Neutrophil (primary cell): ENCODE measurements at regions not wholly inside any gene's neighbourhood (a gene's known extent, or its start where the extent isn't known, plus 50 kb on each side); places are given as distances from the start of the nearest gene placed in this dataset.

ENCODE experiments used
- H3K27ac ChIP-seq: fragments of 200-600 bp; sonication (generic); 2 replicates; pipeline ENCODE4 v1.5.1; 2016; ENCODE audit warnings: mild to moderate bottlenecking, moderate library complexity
- H3K27me3 ChIP-seq: fragments of 200-600 bp; sonication (generic); 2 replicates; pipeline ENCODE4 v1.6.0; 2016; ENCODE audit warnings: mild to moderate bottlenecking
- H3K36me3 ChIP-seq: fragments of 200-600 bp; sonication (generic); 2 replicates; pipeline ENCODE4 v1.5.1; 2017
- H3K4me1 ChIP-seq, 2 experiments: fragments of 200-600 bp in 1 of 2; sonication (generic) in 1 of 2; 1 replicate in 1 of 2; 2 replicates in 1 of 2; pipeline versions ENCODE4 v1.5.1 to v1.6.1; 2013 to 2016; ENCODE audit warnings: low read depth in 1 of 2, low read length in 1 of 2, mild to moderate bottlenecking in 1 of 2, moderate library complexity in 1 of 2; ENCODE audit not compliant: control insufficient read depth in 1 of 2, insufficient read depth in 1 of 2
- H3K4me3 ChIP-seq, 2 experiments: fragments of 200-600 bp in 1 of 2; sonication (generic) in 1 of 2; 1 replicate in 1 of 2; 2 replicates in 1 of 2; pipeline ENCODE4 v1.5.1; 2013 to 2016; ENCODE audit warnings: low read depth in 1 of 2, low read length in 1 of 2, mild to moderate bottlenecking in 1 of 2, moderate library complexity in 1 of 2
- H3K9me3 ChIP-seq: fragments of 200-600 bp; sonication (generic); 2 replicates; pipeline ENCODE4 v1.5.1; 2016
- TF ChIP-seq, protein P1 (sequence below): fragments of 200-600 bp; sonication (generic); IDR thresholded peaks from 2 replicates; pipeline ENCODE4 v1.5.1; 2016; ENCODE audit warnings: antibody characterized with exemption

DNA sequence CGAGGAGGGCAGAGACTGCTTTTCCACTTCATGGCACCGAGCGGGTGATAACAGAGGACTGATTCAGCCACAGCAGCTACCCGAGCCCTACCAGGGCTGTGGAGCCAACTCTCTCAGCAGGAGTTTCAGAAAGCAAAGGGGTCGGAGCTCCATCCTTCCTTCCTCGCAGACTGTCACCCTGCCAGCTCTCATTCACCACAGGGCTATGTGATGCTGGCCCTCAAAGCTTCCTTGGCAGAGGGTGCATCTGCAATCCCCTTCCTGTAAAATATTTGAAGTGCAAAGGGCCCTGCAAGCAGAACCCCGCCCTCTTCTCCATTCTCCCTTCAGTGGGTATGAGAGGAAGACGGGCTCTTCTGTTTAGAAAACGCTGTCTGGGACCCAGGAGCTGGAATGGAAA, 105.3 kb upstream of the LYZL2 start:
- peaks cover 12% of the 10 kb centered on the region for H3K27me3 ChIP-seq
- no peaks in the 10 kb centered on the region for H3K9me3 ChIP-seq
- H3K27ac ChIP-seq, result no peak overlapping the region
- TF ChIP-seq, protein P1, sequence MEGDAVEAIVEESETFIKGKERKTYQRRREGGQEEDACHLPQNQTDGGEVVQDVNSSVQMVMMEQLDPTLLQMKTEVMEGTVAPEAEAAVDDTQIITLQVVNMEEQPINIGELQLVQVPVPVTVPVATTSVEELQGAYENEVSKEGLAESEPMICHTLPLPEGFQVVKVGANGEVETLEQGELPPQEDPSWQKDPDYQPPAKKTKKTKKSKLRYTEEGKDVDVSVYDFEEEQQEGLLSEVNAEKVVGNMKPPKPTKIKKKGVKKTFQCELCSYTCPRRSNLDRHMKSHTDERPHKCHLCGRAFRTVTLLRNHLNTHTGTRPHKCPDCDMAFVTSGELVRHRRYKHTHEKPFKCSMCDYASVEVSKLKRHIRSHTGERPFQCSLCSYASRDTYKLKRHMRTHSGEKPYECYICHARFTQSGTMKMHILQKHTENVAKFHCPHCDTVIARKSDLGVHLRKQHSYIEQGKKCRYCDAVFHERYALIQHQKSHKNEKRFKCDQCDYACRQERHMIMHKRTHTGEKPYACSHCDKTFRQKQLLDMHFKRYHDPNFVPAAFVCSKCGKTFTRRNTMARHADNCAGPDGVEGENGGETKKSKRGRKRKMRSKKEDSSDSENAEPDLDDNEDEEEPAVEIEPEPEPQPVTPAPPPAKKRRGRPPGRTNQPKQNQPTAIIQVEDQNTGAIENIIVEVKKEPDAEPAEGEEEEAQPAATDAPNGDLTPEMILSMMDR, result no peak
- H3K4me3 ChIP-seq, result no peak overlapping the region
- no peaks in the 10 kb centered on the region for H3K36me3 ChIP-seq
- H3K4me1 ChIP-seq, result no peaks in the 10 kb centered on the region

DNA sequence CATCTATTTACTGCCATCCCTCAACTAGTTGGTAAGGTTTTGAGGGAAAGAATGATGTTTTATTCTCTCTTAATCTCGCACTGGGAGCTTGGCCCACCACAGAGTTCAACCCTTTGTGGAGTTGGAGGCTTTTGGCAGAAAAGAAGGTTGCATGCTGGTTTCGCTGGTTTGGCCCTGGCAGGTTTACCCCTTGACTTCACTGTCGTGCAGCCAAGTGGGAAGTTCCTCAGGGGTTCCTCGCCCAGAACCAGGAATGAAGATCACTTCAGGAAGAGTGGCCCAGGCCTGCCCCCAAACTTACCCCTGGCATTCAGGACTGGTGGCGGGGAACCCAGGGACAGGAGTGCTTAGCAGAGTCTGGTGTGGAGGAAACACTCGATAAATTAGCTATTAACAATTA, 103.1 kb upstream of the LYZL2 start:
- TF ChIP-seq, protein P1, result no peak
- H3K27ac ChIP-seq, result no peak overlapping the region
- H3K4me1 ChIP-seq, result no peaks in the 10 kb centered on the region
- H3K27me3 ChIP-seq, result peaks cover 12% of the 10 kb centered on the region
- H3K4me3 ChIP-seq, result no peak overlapping the region
- no peaks in the 10 kb centered on the region for H3K36me3 ChIP-seq
- no peaks in the 10 kb centered on the region for H3K9me3 ChIP-seq

DNA sequence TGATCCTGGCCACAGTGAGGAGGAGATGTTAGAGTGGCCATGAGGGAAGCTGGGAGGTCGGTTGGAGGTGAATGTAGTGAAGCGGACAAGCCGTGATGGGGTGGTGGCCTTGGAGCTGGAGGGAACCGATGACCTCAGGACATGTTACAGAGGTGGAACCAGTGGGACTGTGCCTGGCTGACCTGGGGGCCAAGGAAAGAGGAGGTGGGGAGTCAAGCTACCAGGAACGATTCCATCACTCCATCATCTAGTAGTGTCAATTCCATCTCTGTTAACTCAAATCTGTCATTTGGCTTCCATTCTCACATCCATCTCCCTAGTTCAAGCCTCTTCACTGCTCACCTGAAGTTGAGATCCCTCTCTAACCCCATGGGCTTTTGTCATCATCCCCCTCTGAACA, 102.4 kb upstream of the LYZL2 start:
- H3K27me3 ChIP-seq, result peaks cover 12% of the 10 kb centered on the region
- no peak overlapping the region for H3K27ac ChIP-seq
- TF ChIP-seq, protein P1, result no peak
- H3K9me3 ChIP-seq, result no peaks in the 10 kb centered on the region
- H3K4me1 ChIP-seq, result no peaks in the 10 kb centered on the region
- no peak overlapping the region for H3K4me3 ChIP-seq
- no peaks in the 10 kb centered on the region for H3K36me3 ChIP-seq

GRCh38 chr10:30730306-30730705, 100.8 kb upstream of the LYZL2 start:
- peaks cover 9% of the 10 kb centered on the region for H3K27me3 ChIP-seq
- no peaks in the 10 kb centered on the region for H3K9me3 ChIP-seq
- TF ChIP-seq, protein P1, result no peak
- no peaks in the 10 kb centered on the region for H3K4me1 ChIP-seq
- H3K4me3 ChIP-seq, result no peak overlapping the region
- H3K27ac ChIP-seq, result no peak overlapping the region
- no peaks in the 10 kb centered on the region for H3K36me3 ChIP-seq

- TF ChIP-seq, protein P1, result no peak
- H3K9me3 ChIP-seq, result no peaks in the 10 kb centered on the region
- H3K4me3 ChIP-seq, result no peak overlapping the region
These were observed 99.2 kb upstream of the LYZL2 start for GRCh38 chr10:30728766-30729165.

DNA sequence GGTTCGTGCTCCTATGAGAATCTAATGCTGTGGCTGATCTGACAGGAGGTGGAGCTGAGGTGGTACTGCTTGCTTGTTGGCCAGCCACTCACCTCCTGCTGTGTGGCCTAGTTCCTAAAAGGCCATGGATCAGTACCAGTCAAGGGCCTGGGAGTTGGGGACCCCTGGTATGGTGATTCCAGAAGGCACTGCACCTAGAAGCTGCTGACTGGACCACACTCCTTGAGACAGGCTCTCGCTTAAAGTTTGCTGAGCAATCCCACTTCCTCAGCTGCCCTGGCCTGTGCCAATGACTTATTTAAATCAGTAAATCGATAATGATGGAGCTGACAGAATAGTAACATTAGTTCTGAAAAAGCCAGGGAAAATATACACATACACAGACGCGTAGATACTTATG, 98.6 kb upstream of the LYZL2 start:
- H3K27ac ChIP-seq, result no peak overlapping the region
- H3K36me3 ChIP-seq, result no peaks in the 10 kb centered on the region
- H3K4me1 ChIP-seq, result no peaks in the 10 kb centered on the region
- no peaks in the 10 kb centered on the region for H3K9me3 ChIP-seq
- TF ChIP-seq, protein P1, result no peak
- H3K4me3 ChIP-seq, result no peak overlapping the region
- H3K27me3 ChIP-seq, result no peaks in the 10 kb centered on the region

More at GRCh38 chr10:30728766-30729165, 99.2 kb upstream of the LYZL2 start:
- H3K36me3 ChIP-seq, result no peaks in the 10 kb centered on the region
- H3K27ac ChIP-seq, result no peak overlapping the region
- no peaks in the 10 kb centered on the region for H3K27me3 ChIP-seq
- H3K4me1 ChIP-seq, result no peaks in the 10 kb centered on the region
